K562 (cell line): ENCODE measurements at regions not wholly inside any gene's neighbourhood (a gene's known extent, or its start where the extent isn't known, plus 50 kb on each side); places are given as distances from the start of the nearest gene placed in this dataset.
A peak's percentile ranks its signal among the peaks of the same experiment; 100 is the strongest.

Source experiments
- CHAMP1 ChIP-seq: fragments of 450-650 bp; IDR thresholded peaks from 2 replicates; pipeline ENCODE4 v1.6.1; 2016; ENCODE audit warnings: mild to moderate bottlenecking
- ELF4 ChIP-seq: fragments of 450-650 bp; formaldehyde crosslinking; IDR thresholded peaks from 2 replicates; pipeline ENCODE4 v1.4.0; 2022; ENCODE audit warnings: missing genetic modification characterization
- EP300 ChIP-seq: IDR thresholded peaks from 2 replicates; pipeline ENCODE4 v1.6.1; 2012; ENCODE audit warnings: low read length, improper control_type of control experiment
- FOXK1 ChIP-seq: sonication (generic); formaldehyde crosslinking; IDR thresholded peaks from 2 replicates; pipeline ENCODE4 v1.8.0; 2022; ENCODE audit warnings: missing genetic modification reagents, mild to moderate bottlenecking, borderline replicate concordance
- FOXK2 ChIP-seq, 2 experiments: fragments of 450-650 bp; IDR thresholded peaks in 1 of 2; conservative IDR thresholded peaks in 1 of 2; 2 replicates each; pipeline ENCODE4 v1.6.1; 2016; ENCODE audit warnings: low read depth in 2 of 2, mild to moderate bottlenecking in 1 of 2
- HBP1 ChIP-seq: fragments of 450-650 bp; formaldehyde crosslinking; IDR thresholded peaks from 2 replicates; pipeline ENCODE4 v1.4.0; 2022; ENCODE audit warnings: missing genetic modification characterization
- HDAC8 ChIP-seq: fragments of 450-650 bp; IDR thresholded peaks from 2 replicates; pipeline ENCODE4 v1.6.1; 2016; ENCODE audit warnings: mild to moderate bottlenecking, missing genetic modification characterization, moderate library complexity, missing compliant biosample characterization
- HMBOX1 ChIP-seq: sonication (generic); IDR thresholded peaks from 2 replicates; pipeline ENCODE4 v1.6.1; 2016
- LEF1 ChIP-seq: fragments of 450-650 bp; IDR thresholded peaks from 2 replicates; pipeline ENCODE4 v1.6.1; 2016; ENCODE audit warnings: mild to moderate bottlenecking
- MTA3 ChIP-seq: fragments of 450-650 bp; formaldehyde crosslinking; IDR thresholded peaks from 2 replicates; pipeline ENCODE4 v1.6.1; 2017; ENCODE audit warnings: mild to moderate bottlenecking, borderline replicate concordance
- NBN ChIP-seq: fragments of 450-650 bp; IDR thresholded peaks from 2 replicates; pipeline ENCODE4 v1.6.1; 2016; ENCODE audit warnings: low read depth, mild to moderate bottlenecking
- PBX2 ChIP-seq, 2 experiments: IDR thresholded peaks in 1 of 2; conservative IDR thresholded peaks in 1 of 2; 2 replicates each; pipeline ENCODE4 v1.6.1; 2016; ENCODE audit warnings: low read depth in 2 of 2, mild to moderate bottlenecking in 1 of 2, missing compliant biosample characterization in 1 of 2, missing genetic modification characterization in 1 of 2, moderate library complexity in 1 of 2
- PHB2 ChIP-seq: fragments of 450-650 bp; IDR thresholded peaks from 2 replicates; pipeline ENCODE4 v1.6.1; 2017; ENCODE audit warnings: low read depth
- PYGO2 ChIP-seq: fragments of 450-650 bp; IDR thresholded peaks from 2 replicates; pipeline ENCODE4 v1.6.1; 2016; ENCODE audit warnings: mild to moderate bottlenecking, missing genetic modification characterization, moderate library complexity, missing compliant biosample characterization
- THRA ChIP-seq: fragments of 450-650 bp; IDR thresholded peaks from 2 replicates; pipeline ENCODE4 v1.6.1; 2017; ENCODE audit warnings: mild to moderate bottlenecking, moderate library complexity
- TRIM25 ChIP-seq: fragments of 450-650 bp; IDR thresholded peaks from 2 replicates; pipeline ENCODE4 v1.7.0; 2016; ENCODE audit warnings: borderline replicate concordance
- ZFP36 ChIP-seq: fragments of 150-350 bp; IDR thresholded peaks from 2 replicates; pipeline ENCODE4 v1.6.1; 2018; ENCODE audit warnings: low read length, low read depth; ENCODE audit not compliant: partially characterized antibody
- ZNF239 ChIP-seq: fragments of 250-450 bp; sonication (Bioruptor Pico); IDR thresholded peaks from 2 replicates; pipeline ENCODE4 v1.4.0; 2020; ENCODE audit warnings: mild to moderate bottlenecking

GRCh38 chr20:55094353-55094861 is 619.0 kb downstream of the DOK5 start (continued):
- TF ChIP-seq THRA (no peak), ZFP36 (no peak), PHB2 (no peak), PBX2 (CRISPR knock-in tag; IDR thresholded peaks at IDR 0.05; ENCODE audit: low read depth) (no peak), PBX2 (tag; conservative IDR thresholded peaks at IDR 0.05; ENCODE audit: low read depth) (0 out of 2 replicates have a peak, but pooled peaks have one; percentile 47), ZNF239 (CRISPR knock-in tag) (no peak), MTA3 (peak; percentile 73), HMBOX1 (no peak), ELF4 (CRISPR knock-in tag) (no peak), EP300 (peak; percentile 80), TRIM25 (no peak), PYGO2 (tag) (no peak), HDAC8 (tag) (no peak), FOXK2 (conservative IDR thresholded peaks at IDR 0.05 in 1 of 2, IDR thresholded peaks at IDR 0.05 in 1 of 2; ENCODE audit: low read depth in 2 of 2) (peak; percentile 98 to 100), LEF1 (peak; percentile 78), HBP1 (CRISPR knock-in tag) (no peak), NBN (0 out of 2 replicates have a peak, but pooled peaks have one; percentile 32), FOXK1 (CRISPR knock-in tag) (no peak), CHAMP1 (no peak)
